DND-41 (cell line): ENCODE measurements at regions not wholly inside any gene's neighbourhood (a gene's known extent, or its start where the extent isn't known, plus 50 kb on each side); places are given as distances from the start of the nearest gene placed in this dataset.

Source experiments
- EZH2 ChIP-seq: IDR thresholded peaks from 3 replicates; pipeline ENCODE4 v1.6.1; 2012; ENCODE audit warnings: borderline replicate concordance, low read depth, mild to moderate bottlenecking, moderate library complexity, low read length, inconsistent platforms; ENCODE audit not compliant: severe bottlenecking
- TF ChIP-seq, protein P1 (sequence below): IDR thresholded peaks from 2 replicates; pipeline ENCODE4 v1.5.1; 2012; ENCODE audit warnings: borderline replicate concordance, low read length, moderate library complexity, mild to moderate bottlenecking; ENCODE audit not compliant: poor library complexity, severe bottlenecking; ENCODE audit errors: extremely low read depth

DNA sequence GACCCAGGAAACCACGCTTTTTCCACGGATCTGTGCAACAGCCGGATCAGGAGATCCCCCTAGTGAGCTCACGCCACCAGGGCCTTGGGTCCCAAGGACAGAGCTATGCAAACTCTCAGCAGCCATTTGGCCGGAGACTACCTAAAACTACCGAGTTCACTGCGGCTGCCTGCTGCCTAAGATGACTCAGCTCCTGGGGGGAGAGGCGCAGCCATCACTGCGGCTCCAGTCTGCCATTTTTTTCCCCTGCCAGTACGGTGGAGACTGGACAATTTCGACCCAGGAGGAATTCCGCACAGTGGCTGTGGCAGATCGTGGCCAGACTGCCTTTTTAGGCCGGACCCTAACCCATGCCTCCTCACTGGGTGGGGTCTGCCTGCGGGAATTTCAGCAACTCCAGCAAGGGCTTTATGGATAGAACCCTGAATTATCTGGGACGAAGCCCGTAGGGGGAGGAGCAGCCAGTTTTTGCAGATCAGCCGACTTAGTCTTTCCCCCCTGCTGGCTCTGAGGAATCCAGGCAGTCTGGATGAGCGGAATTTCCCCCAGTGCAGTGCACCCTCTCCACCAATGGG is 424.9 kb upstream of the UBE2E3 start:
- TF ChIP-seq, protein P1, sequence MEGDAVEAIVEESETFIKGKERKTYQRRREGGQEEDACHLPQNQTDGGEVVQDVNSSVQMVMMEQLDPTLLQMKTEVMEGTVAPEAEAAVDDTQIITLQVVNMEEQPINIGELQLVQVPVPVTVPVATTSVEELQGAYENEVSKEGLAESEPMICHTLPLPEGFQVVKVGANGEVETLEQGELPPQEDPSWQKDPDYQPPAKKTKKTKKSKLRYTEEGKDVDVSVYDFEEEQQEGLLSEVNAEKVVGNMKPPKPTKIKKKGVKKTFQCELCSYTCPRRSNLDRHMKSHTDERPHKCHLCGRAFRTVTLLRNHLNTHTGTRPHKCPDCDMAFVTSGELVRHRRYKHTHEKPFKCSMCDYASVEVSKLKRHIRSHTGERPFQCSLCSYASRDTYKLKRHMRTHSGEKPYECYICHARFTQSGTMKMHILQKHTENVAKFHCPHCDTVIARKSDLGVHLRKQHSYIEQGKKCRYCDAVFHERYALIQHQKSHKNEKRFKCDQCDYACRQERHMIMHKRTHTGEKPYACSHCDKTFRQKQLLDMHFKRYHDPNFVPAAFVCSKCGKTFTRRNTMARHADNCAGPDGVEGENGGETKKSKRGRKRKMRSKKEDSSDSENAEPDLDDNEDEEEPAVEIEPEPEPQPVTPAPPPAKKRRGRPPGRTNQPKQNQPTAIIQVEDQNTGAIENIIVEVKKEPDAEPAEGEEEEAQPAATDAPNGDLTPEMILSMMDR = no peak
- no peak for TF ChIP-seq EZH2
